Spleen (tissue), 11 donors: ENCODE measurements at regions not wholly inside any gene's neighbourhood (a gene's known extent, or its start where the extent isn't known, plus 50 kb on each side); places are given as distances from the start of the nearest gene placed in this dataset.

Experiments
- DNase-seq: peaks from one replicate; pipeline ENCODE4 v3.0.0-alpha.2; 2020
- H3K27ac ChIP-seq, 8 donors: fragments of 200-600 bp; sonication (generic) in 7 of 8; 1 replicate in 4 of 8; 2 replicates in 4 of 8; pipeline versions ENCODE4 v1.5.0 to v1.8.0; 2016 to 2021; ENCODE audit warnings: inconsistent platforms in 4 of 8, mild to moderate bottlenecking in 4 of 8, moderate library complexity in 1 of 8
- H3K27me3 ChIP-seq, 7 donors: fragments of 200-600 bp; sonication (generic) in 6 of 7; replicated peaks in 1 of 7; 1 replicate in 4 of 7; 2 replicates in 3 of 7; pipeline versions ENCODE4 v1.5.0 to v1.8.0; 2016 to 2021; ENCODE audit warnings: inconsistent platforms in 3 of 7, mild to moderate bottlenecking in 1 of 7
- H3K36me3 ChIP-seq, 6 donors: fragments of 200-600 bp; sonication (generic) in 5 of 6; 1 replicate in 4 of 6; 2 replicates in 2 of 6; pipeline versions ENCODE4 v1.5.0 to v1.8.0; 2016 to 2021; ENCODE audit warnings: inconsistent platforms in 2 of 6
- H3K4me1 ChIP-seq, 6 donors: fragments of 200-600 bp; sonication (generic) in 5 of 6; 1 replicate in 3 of 6; 2 replicates in 3 of 6; pipeline versions ENCODE4 v1.5.0 to v1.8.0; 2016 to 2021; ENCODE audit warnings: inconsistent platforms in 3 of 6
- H3K4me3 ChIP-seq, 8 donors: fragments of 200-600 bp; sonication (generic) in 7 of 8; 1 replicate in 4 of 8; 2 replicates in 4 of 8; pipeline versions ENCODE4 v1.5.0 to v1.8.0; 2016 to 2021; ENCODE audit warnings: inconsistent platforms in 4 of 8, mild to moderate bottlenecking in 4 of 8, moderate library complexity in 2 of 8
- H3K9me3 ChIP-seq, 8 donors: fragments of 200-600 bp; sonication (generic) in 7 of 8; 1 replicate in 4 of 8; 2 replicates in 4 of 8; pipeline versions ENCODE4 v1.5.0 to v1.8.0; 2016 to 2021; ENCODE audit warnings: inconsistent platforms in 4 of 8
- POLR2A ChIP-seq, 3 donors: fragments of 450-650 bp; IDR thresholded peaks; one replicate each; pipeline ENCODE4 v1.5.1; 2017; ENCODE audit warnings: antibody characterized with exemption in 3 of 3, mild to moderate bottlenecking in 1 of 3
- POLR2AphosphoS5 ChIP-seq, 3 donors: sonication (generic); formaldehyde crosslinking; IDR thresholded peaks; one replicate each; pipeline ENCODE4 v1.5.1; 2017; ENCODE audit warnings: antibody characterized with exemption in 3 of 3
- WGBS, 5 donors: extraction: QIAGEN DNeasy Blood & Tissue Kit in 3 of 5; methylation state at CpG; one replicate each; pipeline versions ENCODE4 v1.1.5 to v1.1.7; 2013 to 2018; 5-methylcytosine and 5-hydroxymethylcytosine counted together
- intact Hi-C: fragments of 100-400 bp; cut with DNase I; formaldehyde crosslinking; loops from one replicate; pipeline ENCODE4 v1.15.0; 2023; ENCODE audit warnings: low total_unique reads
- TF ChIP-seq, protein P1 (sequence below), 11 experiments: fragments of 200-600 bp in 7 of 11; fragments of 450-650 bp in 4 of 11; sonication (generic) in 4 of 11; IDR thresholded peaks in 8 of 11; conservative IDR thresholded peaks in 3 of 11; 1 replicate in 7 of 11; 2 replicates in 4 of 11; pipeline versions ENCODE4 v1.4.0 to v1.8.0; 2016 to 2021; ENCODE audit warnings: antibody characterized with exemption in 11 of 11, inconsistent platforms in 4 of 11, mild to moderate bottlenecking in 1 of 11
- donor health status: healthy with polysubstance abuse.
- donor health status: DM: no; HTN: no; CAD: no; lungs with moderate emphysema.
- donor health status: DM: no; HTN: no; CAD: no.
- donor health status: Bipolar disorder and iron deficiency.
- donor health status: healthy.
- donor health status: DM: no; HTN: no; CAD: no.
- donor health status: DM: yes; HTN: yes; CAD: no.

DNA sequence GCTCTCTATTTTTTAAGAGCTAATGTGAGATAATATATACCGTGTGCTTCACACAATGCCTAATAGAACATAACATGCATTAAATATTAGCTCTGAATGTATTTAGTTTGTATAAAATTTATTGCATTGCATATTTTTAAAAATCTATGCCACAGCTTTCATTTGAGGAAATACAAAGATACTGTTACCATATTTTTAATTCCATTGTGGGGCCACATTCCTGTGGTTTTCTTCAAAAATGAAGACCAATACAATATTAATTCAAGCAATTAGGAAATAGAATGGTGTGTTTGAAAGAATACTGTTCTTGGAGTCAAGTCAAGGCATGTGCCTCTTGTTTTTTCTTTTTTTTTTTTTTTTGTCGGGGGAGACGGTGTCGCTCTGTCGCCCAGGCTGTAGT lies 95.4 kb upstream of the CADPS start:
- intact Hi-C loops, result no loop called here
- Histone ChIP-seq H3K27me3 (no peaks in the 10 kb centered on the region), H3K4me3 (no peak overlapping the region), H3K27ac (no peak overlapping the region), H3K9me3 (no peaks in the 10 kb centered on the region), H3K36me3 (no peaks in the 10 kb centered on the region), H3K4me1 (no peaks in the 10 kb centered on the region)
- 78 to 99% (median 90%) methylated on average over 5 of the region's 5 CpGs for WGBS, 5 donors
- TF ChIP-seq, protein P1, sequence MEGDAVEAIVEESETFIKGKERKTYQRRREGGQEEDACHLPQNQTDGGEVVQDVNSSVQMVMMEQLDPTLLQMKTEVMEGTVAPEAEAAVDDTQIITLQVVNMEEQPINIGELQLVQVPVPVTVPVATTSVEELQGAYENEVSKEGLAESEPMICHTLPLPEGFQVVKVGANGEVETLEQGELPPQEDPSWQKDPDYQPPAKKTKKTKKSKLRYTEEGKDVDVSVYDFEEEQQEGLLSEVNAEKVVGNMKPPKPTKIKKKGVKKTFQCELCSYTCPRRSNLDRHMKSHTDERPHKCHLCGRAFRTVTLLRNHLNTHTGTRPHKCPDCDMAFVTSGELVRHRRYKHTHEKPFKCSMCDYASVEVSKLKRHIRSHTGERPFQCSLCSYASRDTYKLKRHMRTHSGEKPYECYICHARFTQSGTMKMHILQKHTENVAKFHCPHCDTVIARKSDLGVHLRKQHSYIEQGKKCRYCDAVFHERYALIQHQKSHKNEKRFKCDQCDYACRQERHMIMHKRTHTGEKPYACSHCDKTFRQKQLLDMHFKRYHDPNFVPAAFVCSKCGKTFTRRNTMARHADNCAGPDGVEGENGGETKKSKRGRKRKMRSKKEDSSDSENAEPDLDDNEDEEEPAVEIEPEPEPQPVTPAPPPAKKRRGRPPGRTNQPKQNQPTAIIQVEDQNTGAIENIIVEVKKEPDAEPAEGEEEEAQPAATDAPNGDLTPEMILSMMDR (IDR thresholded peaks at IDR 0.05 in 8 of 11, conservative IDR thresholded peaks at IDR 0.05 in 3 of 11), result no peak
- TF ChIP-seq POLR2AphosphoS5 (IDR thresholded peaks at IDR 0.05) (no peak), POLR2A (IDR thresholded peaks at IDR 0.05) (no peak)
- DNase-seq, result no peak

DNA sequence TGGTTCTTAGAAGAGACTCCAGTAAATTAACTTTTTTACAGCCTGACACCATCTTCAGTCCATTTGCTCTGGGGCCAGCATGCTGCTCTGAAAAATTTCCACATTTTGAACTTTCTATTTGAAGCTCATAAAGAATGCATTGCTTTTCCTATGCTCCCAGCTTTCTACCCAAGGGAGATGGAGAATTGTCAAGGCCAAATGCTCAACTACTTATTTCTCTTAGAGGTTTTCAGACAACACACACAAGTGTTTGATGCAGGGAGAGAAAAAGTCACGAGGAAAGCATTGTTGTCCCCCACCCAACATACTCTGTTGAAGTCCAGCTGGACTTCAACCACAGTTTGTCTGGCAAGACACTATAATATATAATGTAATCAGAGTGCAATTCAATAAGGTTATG lies 100.3 kb upstream of the CADPS start:
- Histone ChIP-seq H3K4me3 (no peak overlapping the region), H3K27ac (no peak overlapping the region), H3K36me3 (no peaks in the 10 kb centered on the region), H3K27me3 (no peaks in the 10 kb centered on the region), H3K4me1 (no peaks in the 10 kb centered on the region), H3K9me3 (no peaks in the 10 kb centered on the region)
- intact Hi-C loops, result no loop called here
- WGBS, 5 donors, result 69 to 83% (median 81%) methylated on average over 1 of the region's 1 CpG
- TF ChIP-seq, protein P1 (IDR thresholded peaks at IDR 0.05 in 8 of 11, conservative IDR thresholded peaks at IDR 0.05 in 3 of 11), result no peak
- TF ChIP-seq POLR2A (IDR thresholded peaks at IDR 0.05) (no peak), POLR2AphosphoS5 (IDR thresholded peaks at IDR 0.05) (no peak)
- DNase-seq, result no peak

DNA sequence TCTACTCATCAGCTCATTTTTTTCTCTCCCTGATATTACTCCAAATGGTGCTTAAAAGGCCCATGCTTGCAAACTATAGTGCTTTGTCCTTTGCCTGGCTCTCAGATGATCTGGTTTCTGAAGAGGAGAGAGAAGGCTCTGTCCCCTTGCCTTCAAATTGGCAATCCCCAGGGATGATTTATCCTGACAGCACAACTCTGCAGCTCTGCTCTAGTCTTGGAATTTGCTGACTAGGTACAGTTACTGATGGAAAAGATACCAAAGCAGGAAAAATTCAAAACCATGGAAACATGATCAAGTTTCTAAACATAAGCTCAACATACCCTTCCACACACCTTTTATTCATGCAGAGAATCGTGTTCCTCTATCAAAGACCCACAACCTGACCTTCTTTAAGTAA lies 106.7 kb upstream of the CADPS start:
- intact Hi-C loops, result no loop called here
- TF ChIP-seq, protein P1 (IDR thresholded peaks at IDR 0.05 in 8 of 11, conservative IDR thresholded peaks at IDR 0.05 in 3 of 11), result no peak
- TF ChIP-seq POLR2AphosphoS5 (IDR thresholded peaks at IDR 0.05) (no peak), POLR2A (IDR thresholded peaks at IDR 0.05) (no peak)
- Histone ChIP-seq H3K27me3 (no peaks in the 10 kb centered on the region), H3K4me1 (no peaks in the 10 kb centered on the region), H3K9me3 (no peaks in the 10 kb centered on the region), H3K4me3 (no peak overlapping the region), H3K27ac (no peak overlapping the region), H3K36me3 (no peaks in the 10 kb centered on the region)
- no peak for DNase-seq
- 0% methylated on average over 1 of the region's 1 CpG for WGBS, 5 donors

DNA sequence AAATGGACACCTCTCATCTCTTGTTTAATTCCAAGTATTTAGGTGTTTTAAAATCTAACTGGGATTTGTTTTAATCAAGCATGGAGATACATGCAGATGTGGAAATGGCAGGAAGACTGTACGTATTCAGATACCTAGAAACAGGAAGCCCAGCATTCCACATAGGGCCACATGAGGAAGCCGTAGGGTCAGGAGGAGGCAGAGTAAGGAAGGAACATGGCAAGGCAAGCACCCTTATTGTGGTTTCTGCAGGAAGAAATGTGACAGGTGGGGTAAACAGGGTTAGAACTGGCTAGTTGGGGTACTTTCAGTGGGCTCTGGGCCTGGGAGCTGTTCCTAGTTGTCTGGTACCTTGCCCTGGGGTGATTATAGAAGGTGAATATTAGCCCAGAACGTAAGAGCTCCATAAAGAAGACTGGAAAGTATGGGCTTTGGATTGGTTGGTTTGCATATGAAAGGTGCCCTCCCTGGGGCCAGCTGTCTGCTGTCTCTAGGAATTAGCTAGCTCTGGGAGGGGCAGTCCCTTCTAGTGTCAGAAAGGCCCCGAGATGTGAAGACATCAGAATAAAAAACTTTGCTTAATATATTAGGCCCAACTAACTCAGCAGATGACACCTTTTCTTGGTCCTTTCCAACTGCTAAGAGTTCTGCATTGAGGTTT lies 107.7 kb upstream of the CADPS start:
- H3K36me3 ChIP-seq, result no peaks in the 10 kb centered on the region
- 25 to 34% (median 28%) methylated on average over 4 of the region's 4 CpGs for WGBS, 5 donors

More for the DNA sequence above, 107.7 kb upstream of the CADPS start:
- Histone ChIP-seq H3K27me3 (no peaks in the 10 kb centered on the region), H3K4me1 (no peaks in the 10 kb centered on the region), H3K9me3 (no peaks in the 10 kb centered on the region), H3K27ac (no peak overlapping the region), H3K4me3 (no peak overlapping the region)
- TF ChIP-seq, protein P1 (IDR thresholded peaks at IDR 0.05 in 8 of 11, conservative IDR thresholded peaks at IDR 0.05 in 3 of 11), result no peak
- TF ChIP-seq POLR2A (IDR thresholded peaks at IDR 0.05) (no peak), POLR2AphosphoS5 (IDR thresholded peaks at IDR 0.05) (no peak)
- intact Hi-C loops, result no loop called here
- no peak for DNase-seq
